Uterus (tissue), 3 donors: ENCODE measurements at regions not wholly inside any gene's neighbourhood (a gene's known extent, or its start where the extent isn't known, plus 50 kb on each side); places are given as distances from the start of the nearest gene placed in this dataset.

ENCODE experiments used
- DNase-seq, 2 donors: peaks; one replicate each; pipeline ENCODE4 v3.0.0-alpha.2; 2019 to 2020
- H3K27ac ChIP-seq, 2 donors: fragments of 200-600 bp; sonication (generic); 1 replicate in 1 of 2; 2 replicates in 1 of 2; pipeline ENCODE4 v1.5.1; 2016 to 2018
- H3K27me3 ChIP-seq, 2 donors: fragments of 200-600 bp; sonication (generic); one replicate each; pipeline ENCODE4 v1.5.1; 2018 to 2019; ENCODE audit warnings: control low read depth in 1 of 2
- H3K36me3 ChIP-seq, 2 donors: fragments of 200-600 bp; sonication (generic); one replicate each; pipeline ENCODE4 v1.5.1; 2019; ENCODE audit warnings: control low read depth in 1 of 2
- H3K4me1 ChIP-seq, 2 donors: fragments of 200-600 bp; sonication (generic); one replicate each; pipeline ENCODE4 v1.5.1; 2018 to 2019; ENCODE audit warnings: control low read depth in 1 of 2
- H3K4me3 ChIP-seq, 2 donors: fragments of 200-600 bp; sonication (generic); 1 replicate in 1 of 2; 2 replicates in 1 of 2; pipeline ENCODE4 v1.5.1; 2018 to 2019; ENCODE audit warnings: mild to moderate bottlenecking in 1 of 2
- H3K9me3 ChIP-seq, 2 donors: fragments of 200-600 bp; sonication (generic); one replicate each; pipeline ENCODE4 v1.5.1; 2019; ENCODE audit warnings: control low read depth in 1 of 2
- CTCF ChIP-seq, 4 experiments: fragments of 200-600 bp in 2 of 4; fragments of 450-650 bp in 2 of 4; sonication (generic) in 2 of 4; IDR thresholded peaks; one replicate each; pipeline ENCODE4 v1.5.1; 2016 to 2019; ENCODE audit warnings: antibody characterized with exemption in 4 of 4, mild to moderate bottlenecking in 2 of 4, moderate library complexity in 1 of 4
- POLR2A ChIP-seq, 2 donors: fragments of 450-650 bp; IDR thresholded peaks; one replicate each; pipeline ENCODE4 v1.6.1; 2016; ENCODE audit warnings: antibody characterized with exemption in 2 of 2, mild to moderate bottlenecking in 1 of 2, moderate library complexity in 1 of 2
- intact Hi-C: fragments of 100-400 bp; cut with DNase I; formaldehyde crosslinking; loops from one replicate; pipeline ENCODE4 v1.15.1; 2023; ENCODE audit warnings: low total_unique reads
- donor health status: DM: yes; HTN: yes; CAD: no.

GRCh38 chr4:170666909-170667308 lies 577.2 kb upstream of the AADAT start:
- H3K27ac ChIP-seq: no peak overlapping the region
- H3K27me3 ChIP-seq: no peaks in the 10 kb centered on the region
- intact Hi-C loops: no loop called here
- TF ChIP-seq CTCF (IDR thresholded peaks at IDR 0.05): no peak
- TF ChIP-seq POLR2A (IDR thresholded peaks at IDR 0.05): no peak
- no peaks in the 10 kb centered on the region for H3K9me3 ChIP-seq
- no peaks in the 10 kb centered on the region for H3K36me3 ChIP-seq
- H3K4me3 ChIP-seq: no peak overlapping the region
- H3K4me1 ChIP-seq: no peaks in the 10 kb centered on the region
- DNase-seq: no peak

GRCh38 chr4:170662250-170662649 lies 572.5 kb upstream of the AADAT start:
- Histone ChIP-seq H3K9me3 (no peaks in the 10 kb centered on the region), H3K4me3 (no peak overlapping the region), H3K27me3 (no peaks in the 10 kb centered on the region), H3K36me3 (no peaks in the 10 kb centered on the region), H3K27ac (no peak overlapping the region), H3K4me1 (no peaks in the 10 kb centered on the region)
- DNase-seq: no peak
- intact Hi-C loops: no loop called here
- no peak for TF ChIP-seq POLR2A (IDR thresholded peaks at IDR 0.05)
- TF ChIP-seq CTCF (IDR thresholded peaks at IDR 0.05): no peak

- Histone ChIP-seq H3K27me3 (no peaks in the 10 kb centered on the region), H3K4me1 (no peaks in the 10 kb centered on the region), H3K4me3 (no peak overlapping the region), H3K9me3 (no peaks in the 10 kb centered on the region), H3K27ac (no peak overlapping the region), H3K36me3 (no peaks in the 10 kb centered on the region)
- TF ChIP-seq CTCF (IDR thresholded peaks at IDR 0.05) (no peak), POLR2A (IDR thresholded peaks at IDR 0.05) (no peak)
- DNase-seq: no peak
- intact Hi-C loops: no loop called here
Measured at GRCh38 chr4:170657761-170658160, 568.0 kb upstream of the AADAT start.

- no peak for TF ChIP-seq CTCF (IDR thresholded peaks at IDR 0.05)
Measured at GRCh38 chr4:170656506-170656905, 566.8 kb upstream of the AADAT start.

GRCh38 chr4:170652571-170652970 lies 562.8 kb upstream of the AADAT start:
- TF ChIP-seq CTCF (IDR thresholded peaks at IDR 0.05) (no peak), POLR2A (IDR thresholded peaks at IDR 0.05) (no peak)
- intact Hi-C loops: no loop called here
- Histone ChIP-seq H3K4me1 (no peaks in the 10 kb centered on the region), H3K36me3 (no peaks in the 10 kb centered on the region), H3K4me3 (no peak overlapping the region), H3K27ac (no peak overlapping the region), H3K9me3 (no peaks in the 10 kb centered on the region), H3K27me3 (no peaks in the 10 kb centered on the region)
- DNase-seq: no peak

More at GRCh38 chr4:170656506-170656905, 566.8 kb upstream of the AADAT start:
- no peaks in the 10 kb centered on the region for H3K36me3 ChIP-seq
- H3K9me3 ChIP-seq: no peaks in the 10 kb centered on the region
- no peak overlapping the region for H3K27ac ChIP-seq
- no peaks in the 10 kb centered on the region for H3K27me3 ChIP-seq
- intact Hi-C loops: no loop called here
- H3K4me3 ChIP-seq: no peak overlapping the region
- DNase-seq: no peak
- no peaks in the 10 kb centered on the region for H3K4me1 ChIP-seq
